Fibroblast of pulmonary artery (primary cell): ENCODE measurements at regions not wholly inside any gene's neighbourhood (a gene's known extent, or its start where the extent isn't known, plus 50 kb on each side); places are given as distances from the start of the nearest gene placed in this dataset.

Source experiments
- DNase-seq: peaks from one replicate; pipeline ENCODE4 v3.0.0-alpha.2; 2010; ENCODE audit warnings: low read depth
- H3K4me3 ChIP-seq: replicated peaks from 2 replicates; pipeline ENCODE4 v1.5.1; 2011; ENCODE audit warnings: low read depth, mild to moderate bottlenecking, control low read depth, low read length, moderate library complexity
- TF ChIP-seq, protein P1 (sequence below): IDR thresholded peaks from 2 replicates; pipeline ENCODE4 v1.5.1; 2011; ENCODE audit warnings: mild to moderate bottlenecking, control low read depth, low read length, inconsistent platforms; ENCODE audit errors: missing control alignments

DNA sequence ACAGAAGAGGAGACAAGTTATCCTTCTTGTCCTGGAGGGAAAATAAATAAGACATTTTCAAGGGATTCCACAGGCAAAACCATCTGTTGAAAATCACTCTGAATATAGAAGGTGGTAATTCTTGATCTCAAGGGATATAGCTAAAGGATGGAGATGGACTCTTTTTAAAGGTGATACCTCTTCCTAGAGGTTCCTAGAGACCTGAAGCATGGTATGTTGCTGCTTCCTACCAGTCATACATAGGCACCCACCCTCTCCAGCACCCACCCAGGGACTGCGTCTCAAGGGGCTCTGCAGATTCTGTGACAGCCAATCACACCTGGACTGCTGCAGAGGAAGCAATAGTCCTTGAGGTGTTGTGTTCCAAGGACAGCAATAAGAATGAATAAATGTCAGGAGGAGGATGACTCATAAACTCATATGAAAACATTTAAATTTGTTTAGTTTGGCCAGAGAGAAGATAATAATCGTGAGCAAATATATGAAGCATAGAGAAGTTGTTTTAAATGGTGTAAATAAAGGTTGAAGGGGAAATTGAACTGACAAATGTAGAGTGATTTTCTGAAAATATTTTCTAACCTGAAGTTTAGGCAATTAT, 741.6 kb upstream of the CBLB start:
- TF ChIP-seq, protein P1, sequence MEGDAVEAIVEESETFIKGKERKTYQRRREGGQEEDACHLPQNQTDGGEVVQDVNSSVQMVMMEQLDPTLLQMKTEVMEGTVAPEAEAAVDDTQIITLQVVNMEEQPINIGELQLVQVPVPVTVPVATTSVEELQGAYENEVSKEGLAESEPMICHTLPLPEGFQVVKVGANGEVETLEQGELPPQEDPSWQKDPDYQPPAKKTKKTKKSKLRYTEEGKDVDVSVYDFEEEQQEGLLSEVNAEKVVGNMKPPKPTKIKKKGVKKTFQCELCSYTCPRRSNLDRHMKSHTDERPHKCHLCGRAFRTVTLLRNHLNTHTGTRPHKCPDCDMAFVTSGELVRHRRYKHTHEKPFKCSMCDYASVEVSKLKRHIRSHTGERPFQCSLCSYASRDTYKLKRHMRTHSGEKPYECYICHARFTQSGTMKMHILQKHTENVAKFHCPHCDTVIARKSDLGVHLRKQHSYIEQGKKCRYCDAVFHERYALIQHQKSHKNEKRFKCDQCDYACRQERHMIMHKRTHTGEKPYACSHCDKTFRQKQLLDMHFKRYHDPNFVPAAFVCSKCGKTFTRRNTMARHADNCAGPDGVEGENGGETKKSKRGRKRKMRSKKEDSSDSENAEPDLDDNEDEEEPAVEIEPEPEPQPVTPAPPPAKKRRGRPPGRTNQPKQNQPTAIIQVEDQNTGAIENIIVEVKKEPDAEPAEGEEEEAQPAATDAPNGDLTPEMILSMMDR = no peak
- H3K4me3 ChIP-seq = no peak overlapping the region
- peak; percentile 22 for DNase-seq

GRCh38 chr3:106611116-106611515, 742.3 kb upstream of the CBLB start:
- no peak overlapping the region for H3K4me3 ChIP-seq
- no peak for DNase-seq
- TF ChIP-seq, protein P1 = no peak

- TF ChIP-seq, protein P1 = no peak
- peak; percentile 81 for DNase-seq
- no peak overlapping the region for H3K4me3 ChIP-seq
Observed at GRCh38 chr3:106611841-106612240, 743.0 kb upstream of the CBLB start.

GRCh38 chr3:106616556-106616955, 747.7 kb upstream of the CBLB start:
- TF ChIP-seq, protein P1 = no peak
- DNase-seq = no peak
- no peak overlapping the region for H3K4me3 ChIP-seq

GRCh38 chr3:106617276-106617675, 748.5 kb upstream of the CBLB start:
- DNase-seq = no peak
- H3K4me3 ChIP-seq = no peak overlapping the region
- TF ChIP-seq, protein P1 = no peak

- no peak overlapping the region for H3K4me3 ChIP-seq
- no peak for DNase-seq
- TF ChIP-seq, protein P1 = no peak
Observed at GRCh38 chr3:106620646-106621045, 751.8 kb upstream of the CBLB start.

DNA sequence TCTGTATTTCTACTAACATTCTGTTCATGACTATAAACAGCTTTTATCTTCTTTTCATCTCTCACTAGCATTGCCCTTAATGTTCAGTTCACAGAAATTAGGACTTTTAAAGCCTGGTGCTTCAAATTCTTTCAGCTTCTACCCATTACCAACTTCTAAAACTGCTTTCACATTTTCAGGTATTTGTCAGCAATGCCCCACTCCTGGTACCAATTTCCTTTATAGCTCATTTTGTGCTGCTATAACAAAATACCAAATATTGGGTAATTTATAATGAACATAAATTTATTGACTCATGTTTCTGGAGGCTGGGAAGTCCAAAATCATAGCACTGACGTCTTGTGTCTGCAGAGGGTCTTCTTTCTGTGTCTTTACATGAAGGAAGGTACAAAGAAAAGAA, 753.1 kb upstream of the CCDC54 start:
- TF ChIP-seq, protein P1 = no peak
- no peak overlapping the region for H3K4me3 ChIP-seq
- DNase-seq = no peak
